Astrocyte of the spinal cord (primary cell): ENCODE measurements at regions not wholly inside any gene's neighbourhood (a gene's known extent, or its start where the extent isn't known, plus 50 kb on each side); places are given as distances from the start of the nearest gene placed in this dataset.

Experiments
- DNase-seq: peaks from one replicate; pipeline ENCODE4 v3.0.0; 2011; ENCODE audit warnings: low read depth, low spot score
- H3K4me3 ChIP-seq: 2 replicates; pipeline ENCODE4 v1.5.1; 2011; ENCODE audit warnings: low read depth, mild to moderate bottlenecking, low read length, moderate library complexity
- in situ Hi-C: cut with HindIII; loops from 2 replicates; pipeline ENCODE4 v1.10.0; 2017; ENCODE audit warnings: low sequenced_read_pairs
- TF ChIP-seq, protein P1 (sequence below): IDR thresholded peaks from 2 replicates; pipeline ENCODE4 v1.5.1; 2012; ENCODE audit warnings: low read depth, mild to moderate bottlenecking, low read length, inconsistent platforms

DNA sequence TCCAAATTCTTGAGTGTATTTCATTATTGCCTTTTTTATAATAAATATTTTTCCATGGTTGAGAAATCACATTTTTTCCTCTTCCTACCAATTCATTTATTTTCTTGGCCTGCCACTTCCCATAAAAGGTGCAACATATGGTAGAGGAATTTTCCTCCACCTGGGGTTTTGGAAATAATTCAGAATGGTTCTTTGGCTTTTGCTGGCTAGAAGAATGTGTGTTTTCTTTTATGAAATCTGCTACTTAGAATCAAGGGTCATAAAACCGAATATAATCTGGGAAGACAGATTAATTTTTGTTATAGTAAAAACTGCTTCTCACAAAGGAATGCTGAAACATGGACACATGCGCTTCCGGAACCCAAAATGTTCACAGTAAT lies 54.0 kb upstream of the POMGNT2 start:
- no peak overlapping the region for H3K4me3 ChIP-seq
- TF ChIP-seq, protein P1, sequence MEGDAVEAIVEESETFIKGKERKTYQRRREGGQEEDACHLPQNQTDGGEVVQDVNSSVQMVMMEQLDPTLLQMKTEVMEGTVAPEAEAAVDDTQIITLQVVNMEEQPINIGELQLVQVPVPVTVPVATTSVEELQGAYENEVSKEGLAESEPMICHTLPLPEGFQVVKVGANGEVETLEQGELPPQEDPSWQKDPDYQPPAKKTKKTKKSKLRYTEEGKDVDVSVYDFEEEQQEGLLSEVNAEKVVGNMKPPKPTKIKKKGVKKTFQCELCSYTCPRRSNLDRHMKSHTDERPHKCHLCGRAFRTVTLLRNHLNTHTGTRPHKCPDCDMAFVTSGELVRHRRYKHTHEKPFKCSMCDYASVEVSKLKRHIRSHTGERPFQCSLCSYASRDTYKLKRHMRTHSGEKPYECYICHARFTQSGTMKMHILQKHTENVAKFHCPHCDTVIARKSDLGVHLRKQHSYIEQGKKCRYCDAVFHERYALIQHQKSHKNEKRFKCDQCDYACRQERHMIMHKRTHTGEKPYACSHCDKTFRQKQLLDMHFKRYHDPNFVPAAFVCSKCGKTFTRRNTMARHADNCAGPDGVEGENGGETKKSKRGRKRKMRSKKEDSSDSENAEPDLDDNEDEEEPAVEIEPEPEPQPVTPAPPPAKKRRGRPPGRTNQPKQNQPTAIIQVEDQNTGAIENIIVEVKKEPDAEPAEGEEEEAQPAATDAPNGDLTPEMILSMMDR, result no peak
- in situ Hi-C loops, result no loop called here
- no peak for DNase-seq

DNA sequence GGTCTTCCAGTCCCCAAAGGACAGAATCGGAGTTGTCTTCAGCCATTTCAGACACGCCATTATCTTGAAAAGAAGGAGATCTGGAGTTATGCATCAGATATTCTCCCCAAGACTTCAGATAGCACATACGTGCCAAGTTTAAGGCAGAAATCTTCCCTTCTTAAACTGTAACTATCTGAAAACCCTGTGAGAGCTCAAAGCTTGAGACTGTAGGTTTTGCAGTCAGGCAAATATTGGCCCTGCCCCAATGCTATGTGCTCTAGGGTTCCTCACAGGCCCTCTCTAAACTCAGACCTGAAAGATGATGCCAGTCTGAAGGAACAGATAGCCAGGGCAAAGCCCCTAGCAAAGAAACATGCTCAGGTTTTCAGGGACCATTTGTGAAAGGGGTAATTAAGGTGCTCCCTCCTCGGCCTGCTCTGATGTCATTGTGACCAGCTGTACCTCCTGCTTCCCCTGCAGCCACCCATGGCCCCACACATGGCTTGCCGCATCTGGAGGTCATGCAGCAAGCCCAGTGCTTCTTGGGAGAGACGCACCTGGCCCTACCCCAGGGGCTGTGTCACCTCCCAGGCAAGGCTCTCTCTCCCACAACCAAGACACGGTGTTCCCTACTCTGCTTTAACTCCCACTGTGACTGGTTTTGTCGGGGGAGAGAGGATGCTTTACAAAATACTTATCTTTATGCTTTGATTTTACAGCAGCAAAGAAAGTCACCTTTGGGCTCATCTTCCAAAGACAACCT lies 53.4 kb upstream of the POMGNT2 start:
- no peak for DNase-seq
- no peak overlapping the region for H3K4me3 ChIP-seq
- TF ChIP-seq, protein P1, result no peak
- in situ Hi-C loops, result no loop called here

DNA sequence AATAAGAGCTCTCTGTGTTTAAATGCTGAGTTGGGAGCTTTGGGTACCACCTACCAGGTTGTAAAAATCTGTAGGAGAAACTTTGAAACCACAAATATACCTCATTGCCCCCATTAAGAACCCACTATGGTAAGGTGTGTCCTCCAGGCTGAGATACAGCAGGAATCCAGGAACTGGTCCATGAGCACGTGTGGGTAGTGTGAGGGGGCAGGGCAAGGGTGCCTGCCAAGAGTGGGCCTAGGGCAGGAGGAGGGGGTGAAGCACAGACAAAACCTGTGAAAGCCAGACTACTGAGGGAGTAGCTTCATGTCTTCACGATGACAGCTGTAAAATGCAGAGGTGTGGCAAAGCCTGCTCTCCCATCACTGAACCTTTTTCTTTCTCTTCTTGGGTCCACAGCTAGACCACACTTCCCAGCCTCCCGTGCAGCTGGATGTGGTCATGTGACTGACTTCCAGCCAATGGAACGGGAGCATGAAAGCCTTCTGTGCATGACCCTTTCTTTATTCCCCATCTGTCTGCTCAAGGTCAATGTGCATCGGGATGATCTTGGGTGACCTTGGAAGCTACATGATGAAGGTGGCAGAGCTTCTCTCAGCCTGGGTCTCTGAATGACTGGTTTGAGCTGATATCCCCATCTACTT lies 51.1 kb upstream of the POMGNT2 start:
- TF ChIP-seq, protein P1, result no peak
- DNase-seq, result no peak
- in situ Hi-C loops, result no loop called here
- no peak overlapping the region for H3K4me3 ChIP-seq

DNA sequence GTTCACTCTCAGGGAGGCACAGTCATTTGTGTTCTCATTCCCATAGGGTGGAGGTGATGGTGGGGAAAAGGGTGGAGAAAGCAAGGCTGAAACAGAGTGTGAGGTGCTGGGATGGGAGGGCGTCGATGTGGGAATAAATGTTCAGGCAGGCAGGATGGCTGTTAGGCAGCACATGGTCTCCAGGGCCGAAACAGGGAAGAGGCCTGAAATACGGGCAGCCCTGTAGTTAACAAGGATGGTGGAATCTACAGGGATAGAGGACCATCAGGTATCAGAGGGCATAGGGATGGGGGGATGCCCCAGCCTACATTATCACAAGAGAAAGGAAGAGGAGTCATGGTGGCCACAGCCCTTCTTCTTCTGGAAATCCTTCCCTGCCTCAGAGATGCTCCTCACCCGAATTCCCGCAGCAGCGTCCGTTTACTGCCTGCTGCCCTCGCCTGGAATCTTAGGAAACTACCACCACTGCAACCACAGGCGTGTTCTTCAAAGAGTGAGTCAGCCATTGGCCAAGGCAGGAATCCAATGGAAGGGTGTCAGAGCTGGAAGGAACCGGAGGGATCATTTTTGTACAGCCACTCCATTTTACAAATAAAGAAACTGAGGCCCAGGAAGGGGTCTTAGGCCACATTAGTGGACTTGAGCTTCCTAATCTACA lies 49.7 kb upstream of the POMGNT2 start:
- no peak overlapping the region for H3K4me3 ChIP-seq
- peak; percentile 81 for DNase-seq
- in situ Hi-C loops, result no loop called here
- TF ChIP-seq, protein P1, result peak; percentile 84
